DLD1 (cell line): ENCODE measurements at regions not wholly inside any gene's neighbourhood (a gene's known extent, or its start where the extent isn't known, plus 50 kb on each side); places are given as distances from the start of the nearest gene placed in this dataset.

Source experiments
- in situ Hi-C: cut with HindIII; loops from 2 replicates; pipeline ENCODE4 v1.10.0; 2017; ENCODE audit warnings: low sequenced_read_pairs

GRCh38 chr18:22666411-22666940 is 248.8 kb upstream of the CTAGE1 start:
- in situ Hi-C loops: no loop called here

GRCh38 chr18:22667156-22667555 is 249.4 kb upstream of the CTAGE1 start:
- in situ Hi-C loops: no loop called here

GRCh38 chr18:22667616-22668422 is 250.1 kb upstream of the CTAGE1 start:
- in situ Hi-C loops: no loop called here

GRCh38 chr18:22668496-22668895 is 250.8 kb upstream of the CTAGE1 start:
- in situ Hi-C loops: no loop called here

- in situ Hi-C loops: no loop called here
Observed at GRCh38 chr18:22670914-22671313, 253.2 kb upstream of the CTAGE1 start.

GRCh38 chr18:22673182-22673862 is 255.6 kb upstream of the CTAGE1 start:
- in situ Hi-C loops: no loop called here

GRCh38 chr18:22674272-22674671 is 256.6 kb upstream of the CTAGE1 start:
- in situ Hi-C loops: no loop called here

GRCh38 chr18:22675006-22675405 is 257.3 kb upstream of the CTAGE1 start:
- in situ Hi-C loops: no loop called here

- in situ Hi-C loops: no loop called here
Observed at GRCh38 chr18:22676423-22676822, 256.7 kb upstream of the RBBP8 start.

GRCh38 chr18:22678486-22678885 is 254.6 kb upstream of the RBBP8 start:
- in situ Hi-C loops: no loop called here

- in situ Hi-C loops: no loop called here
Observed at GRCh38 chr18:22680944-22681343, 252.2 kb upstream of the RBBP8 start.

- in situ Hi-C loops: no loop called here
Observed at GRCh38 chr18:22681908-22682307, 251.2 kb upstream of the RBBP8 start.

- in situ Hi-C loops: no loop called here
Observed at GRCh38 chr18:22682720-22683119, 250.4 kb upstream of the RBBP8 start.

GRCh38 chr18:22683196-22683676 is 249.9 kb upstream of the RBBP8 start:
- in situ Hi-C loops: no loop called here

GRCh38 chr18:22683786-22684185 is 249.3 kb upstream of the RBBP8 start:
- in situ Hi-C loops: no loop called here

- in situ Hi-C loops: no loop called here
Observed at GRCh38 chr18:22684268-22684667, 248.9 kb upstream of the RBBP8 start.

- in situ Hi-C loops: no loop called here
Observed at GRCh38 chr18:22685788-22686187, 247.3 kb upstream of the RBBP8 start.

- in situ Hi-C loops: no loop called here
Observed at GRCh38 chr18:22687892-22688680, 245.0 kb upstream of the RBBP8 start.

GRCh38 chr18:22688877-22689496 is 244.1 kb upstream of the RBBP8 start:
- in situ Hi-C loops: no loop called here

GRCh38 chr18:22689712-22690111 is 243.4 kb upstream of the RBBP8 start:
- in situ Hi-C loops: no loop called here

GRCh38 chr18:22690556-22690955 is 242.6 kb upstream of the RBBP8 start:
- in situ Hi-C loops: no loop called here
